22Rv1 (cell line): ENCODE measurements at regions not wholly inside any gene's neighbourhood (a gene's known extent, or its start where the extent isn't known, plus 50 kb on each side); places are given as distances from the start of the nearest gene placed in this dataset.
"Not testable (repeated sequence)": the region's sequence is repeated elsewhere in the genome, so short reads cannot be mapped to it uniquely, and the experiment has no call there.

Experiments used
- H3K27ac ChIP-seq: fragments of 450-650 bp; 2 replicates; pipeline ENCODE4 v1.5.1; 2017
- ZFX ChIP-seq: fragments of 450-650 bp; IDR thresholded peaks from 2 replicates; pipeline ENCODE4 v1.6.1; 2017; ENCODE audit warnings: antibody characterized with exemption, borderline replicate concordance
- TF ChIP-seq, protein P1 (sequence below): fragments of 450-650 bp; IDR thresholded peaks from 2 replicates; pipeline ENCODE4 v1.5.1; 2017; ENCODE audit warnings: mild to moderate bottlenecking

DNA sequence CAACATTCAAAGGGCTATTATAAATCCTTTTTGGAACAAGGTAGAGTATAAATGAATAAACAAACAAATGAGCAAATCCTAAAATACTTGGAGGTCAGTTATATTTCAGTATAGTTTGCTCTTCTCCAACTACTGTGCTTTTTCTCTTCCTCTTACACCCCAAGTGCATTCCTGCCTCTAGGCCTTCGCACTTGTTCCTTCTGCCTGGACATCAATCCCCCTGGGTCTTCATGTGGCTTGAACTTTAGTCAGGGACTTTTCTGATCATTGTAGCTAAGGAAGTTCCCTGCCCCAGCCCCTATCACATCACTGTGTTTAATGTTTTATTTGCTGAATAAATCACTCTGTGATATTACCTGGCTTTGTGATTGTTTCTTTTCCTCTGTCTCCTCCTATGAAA, 418.2 kb upstream of the HNRNPA3 start:
- H3K27ac ChIP-seq, result no peak overlapping the region
- TF ChIP-seq, protein P1, sequence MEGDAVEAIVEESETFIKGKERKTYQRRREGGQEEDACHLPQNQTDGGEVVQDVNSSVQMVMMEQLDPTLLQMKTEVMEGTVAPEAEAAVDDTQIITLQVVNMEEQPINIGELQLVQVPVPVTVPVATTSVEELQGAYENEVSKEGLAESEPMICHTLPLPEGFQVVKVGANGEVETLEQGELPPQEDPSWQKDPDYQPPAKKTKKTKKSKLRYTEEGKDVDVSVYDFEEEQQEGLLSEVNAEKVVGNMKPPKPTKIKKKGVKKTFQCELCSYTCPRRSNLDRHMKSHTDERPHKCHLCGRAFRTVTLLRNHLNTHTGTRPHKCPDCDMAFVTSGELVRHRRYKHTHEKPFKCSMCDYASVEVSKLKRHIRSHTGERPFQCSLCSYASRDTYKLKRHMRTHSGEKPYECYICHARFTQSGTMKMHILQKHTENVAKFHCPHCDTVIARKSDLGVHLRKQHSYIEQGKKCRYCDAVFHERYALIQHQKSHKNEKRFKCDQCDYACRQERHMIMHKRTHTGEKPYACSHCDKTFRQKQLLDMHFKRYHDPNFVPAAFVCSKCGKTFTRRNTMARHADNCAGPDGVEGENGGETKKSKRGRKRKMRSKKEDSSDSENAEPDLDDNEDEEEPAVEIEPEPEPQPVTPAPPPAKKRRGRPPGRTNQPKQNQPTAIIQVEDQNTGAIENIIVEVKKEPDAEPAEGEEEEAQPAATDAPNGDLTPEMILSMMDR, result no peak
- no peak for TF ChIP-seq ZFX

DNA sequence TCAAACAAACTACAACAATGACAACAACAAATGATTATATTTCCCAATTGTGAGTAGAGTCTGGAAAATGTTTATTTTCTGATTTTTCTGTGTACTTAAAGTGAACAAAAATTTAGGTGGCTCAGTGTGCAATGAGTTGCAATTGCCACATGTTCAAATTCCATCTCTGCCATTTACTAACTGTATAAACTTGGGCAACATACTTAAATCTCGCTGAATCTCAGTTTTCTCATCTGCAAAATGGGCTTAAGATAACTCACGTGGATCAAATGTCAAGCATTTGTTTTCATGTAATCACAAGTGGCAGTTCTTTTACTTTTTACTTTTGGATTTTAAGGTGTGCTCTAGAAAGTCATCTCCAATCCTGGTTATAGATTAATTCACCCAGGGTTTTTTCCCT, 416.8 kb upstream of the HNRNPA3 start:
- H3K27ac ChIP-seq, result no peak overlapping the region
- TF ChIP-seq ZFX, result no peak
- TF ChIP-seq, protein P1, result no peak

DNA sequence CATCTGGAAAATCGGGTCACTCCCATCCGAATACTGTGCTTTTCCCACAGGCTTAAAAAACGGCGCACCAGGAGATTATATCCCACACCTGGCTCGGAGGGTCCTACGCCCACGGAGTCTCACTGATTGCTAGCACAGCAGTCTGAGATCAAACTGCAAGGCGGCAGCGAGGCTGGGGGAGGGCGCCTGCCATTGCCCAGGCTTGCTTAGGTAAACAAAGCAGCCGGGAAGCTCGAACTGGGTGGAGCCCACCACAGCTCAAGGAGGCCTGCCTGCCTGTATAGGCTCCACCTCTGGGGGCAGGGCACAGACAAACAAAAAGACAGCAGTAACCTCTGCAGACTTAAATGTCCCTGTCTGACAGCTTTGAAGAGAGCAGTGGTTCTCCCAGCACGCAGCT, 415.9 kb upstream of the HNRNPA3 start:
- not testable (repeated sequence) for H3K27ac ChIP-seq

DNA sequence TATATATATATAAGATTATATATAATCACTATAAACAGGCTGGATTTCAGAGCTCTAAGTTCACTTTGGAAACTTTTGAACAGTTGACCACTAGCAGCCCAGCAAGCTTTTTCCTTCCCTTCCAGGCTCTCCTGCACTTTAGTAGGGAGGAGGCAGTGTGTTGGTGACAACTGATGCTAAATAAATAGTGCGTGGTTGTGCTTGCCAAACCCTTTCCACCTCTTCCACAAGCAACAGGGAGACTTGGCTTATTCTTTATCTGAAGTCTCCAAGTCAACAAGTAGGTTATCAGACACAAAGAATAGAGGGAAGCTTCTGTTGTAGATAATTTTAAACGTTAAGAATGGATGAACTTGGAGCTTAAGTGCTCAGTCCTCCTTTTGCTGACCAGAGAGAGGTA, 408.2 kb upstream of the HNRNPA3 start:
- TF ChIP-seq, protein P1, result no peak
- no peak for TF ChIP-seq ZFX
- H3K27ac ChIP-seq, result no peak overlapping the region

DNA sequence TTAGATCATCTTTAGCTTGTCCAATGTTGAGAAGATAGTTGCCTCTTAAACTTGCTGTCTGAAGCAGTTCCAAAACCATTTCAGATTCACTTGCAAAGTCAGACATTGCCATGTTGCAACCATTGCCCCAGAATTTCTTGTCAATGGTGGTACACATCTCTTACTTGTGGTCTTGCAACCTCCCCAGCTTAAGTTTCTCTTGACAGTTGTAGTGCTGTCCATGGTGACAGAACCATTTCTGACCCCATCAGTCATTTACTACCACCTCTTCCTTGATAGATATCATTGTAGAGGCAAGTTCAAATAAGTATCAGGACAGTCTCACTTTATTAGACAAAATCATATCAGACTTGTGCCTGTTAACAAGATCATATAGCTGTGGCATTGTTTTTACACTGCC, 407.2 kb upstream of the HNRNPA3 start:
- no peak for TF ChIP-seq ZFX
- TF ChIP-seq, protein P1, result no peak
- H3K27ac ChIP-seq, result no peak overlapping the region

DNA sequence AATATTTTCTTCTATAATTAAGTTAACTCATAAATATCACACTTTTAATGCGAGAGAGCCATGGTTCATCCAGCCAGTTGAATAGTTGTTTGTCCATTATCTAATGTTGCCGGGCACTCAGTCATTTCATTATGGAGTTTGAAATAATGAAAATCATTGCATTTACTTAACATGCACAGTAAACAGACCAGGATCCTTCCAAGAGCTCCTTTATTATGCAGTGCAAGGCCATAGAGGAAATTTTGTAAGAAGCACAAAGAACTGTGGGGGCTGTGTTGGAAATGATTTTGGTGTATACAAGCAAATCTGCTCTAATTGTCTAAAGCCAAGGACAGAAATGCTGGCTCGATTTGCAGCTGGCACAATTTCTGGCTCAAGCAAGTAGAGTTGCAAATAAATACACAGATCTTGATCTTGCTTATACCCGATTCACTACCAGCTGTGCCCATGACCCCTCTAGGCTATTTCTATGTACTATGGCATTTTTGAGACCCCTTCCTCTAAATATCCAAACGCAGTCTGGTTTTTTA, 400.3 kb upstream of the HNRNPA3 start:
- no peak overlapping the region for H3K27ac ChIP-seq
- TF ChIP-seq, protein P1, result no peak
- TF ChIP-seq ZFX, result no peak

DNA sequence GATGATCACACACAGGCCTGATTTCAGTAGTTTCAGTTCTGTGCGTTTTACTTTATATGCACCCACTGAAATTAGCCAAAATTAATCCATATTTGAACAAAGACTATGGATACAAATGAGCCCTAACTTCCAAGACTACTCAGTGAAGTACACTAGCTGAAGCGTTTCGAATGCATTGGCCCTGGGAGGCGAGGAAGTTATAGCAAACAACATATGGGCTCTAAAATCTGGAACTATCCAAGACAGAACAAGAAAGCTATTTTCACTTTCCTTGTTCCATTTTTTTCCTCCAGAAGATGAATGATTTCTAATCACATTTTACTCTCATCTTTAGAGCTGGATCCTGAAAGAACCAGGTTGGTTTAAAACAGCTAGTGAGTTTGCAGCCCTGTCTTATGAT, 399.4 kb upstream of the HNRNPA3 start:
- no peak overlapping the region for H3K27ac ChIP-seq
- TF ChIP-seq, protein P1, result no peak
- no peak for TF ChIP-seq ZFX

DNA sequence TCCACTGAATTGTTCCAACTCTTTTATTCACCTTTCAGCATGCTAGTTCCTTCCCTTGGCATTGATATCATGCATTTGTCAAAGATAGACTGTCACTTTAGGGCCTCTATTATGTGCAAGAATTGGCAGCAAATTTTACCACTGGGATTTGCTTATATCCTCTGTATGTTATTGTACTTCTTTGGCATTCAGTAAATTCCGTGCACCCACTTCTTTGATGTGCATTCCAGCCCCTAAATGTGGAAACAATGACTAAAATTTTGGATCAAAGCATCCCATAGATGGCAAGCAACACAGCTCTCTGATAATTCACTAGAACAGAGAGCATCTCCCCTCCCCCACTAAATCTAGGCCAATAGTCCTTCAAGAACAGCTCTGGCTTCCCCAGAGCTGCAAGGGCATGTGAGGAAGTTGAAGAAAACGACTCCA, 399.0 kb upstream of the HNRNPA3 start:
- no peak overlapping the region for H3K27ac ChIP-seq
- TF ChIP-seq, protein P1, result no peak
- no peak for TF ChIP-seq ZFX
